Endothelial cell of umbilical vein (primary cell): ENCODE measurements at regions not wholly inside any gene's neighbourhood (a gene's known extent, or its start where the extent isn't known, plus 50 kb on each side); places are given as distances from the start of the nearest gene placed in this dataset.

Experiments
- CTCF ChIP-seq, 2 donors: IDR thresholded peaks; 1 replicate in 1 of 2; 2 replicates in 1 of 2; pipeline ENCODE4 v1.5.1; 2011; ENCODE audit warnings: low read length in 2 of 2, mild to moderate bottlenecking in 2 of 2, moderate library complexity in 2 of 2, control low read depth in 1 of 2, inconsistent platforms in 1 of 2, low read depth in 1 of 2; ENCODE audit not compliant: insufficient read depth in 1 of 2; ENCODE audit errors: extremely low read depth in 1 of 2
- EZH2 ChIP-seq: IDR thresholded peaks from 2 replicates; pipeline ENCODE4 v1.6.1; 2012; ENCODE audit warnings: borderline replicate concordance, low read depth, mild to moderate bottlenecking, moderate library complexity, low read length, inconsistent platforms; ENCODE audit not compliant: severe bottlenecking
- FOS ChIP-seq: IDR thresholded peaks from 2 replicates; pipeline ENCODE4 v1.6.1; 2011; ENCODE audit warnings: mild to moderate bottlenecking, low read length, moderate library complexity, borderline replicate concordance; ENCODE audit not compliant: insufficient read depth
- GATA2 ChIP-seq: IDR thresholded peaks from 2 replicates; pipeline ENCODE4 v1.7.0; 2011; ENCODE audit warnings: low read depth, mild to moderate bottlenecking, moderate library complexity, mixed read lengths, low read length; ENCODE audit not compliant: insufficient read length, insufficient read depth
- POLR2A ChIP-seq: IDR thresholded peaks from 2 replicates; pipeline ENCODE4 v1.6.1; 2012; ENCODE audit warnings: low read depth, mild to moderate bottlenecking, control low read depth, low read length
- POLR2AphosphoS5 ChIP-seq: IDR thresholded peaks from 2 replicates; pipeline ENCODE4 v1.6.1; 2012; ENCODE audit warnings: low read depth, mild to moderate bottlenecking, control low read depth, low read length, moderate library complexity; ENCODE audit not compliant: insufficient read depth

GRCh38 chr3:125654526-125654925, 59.2 kb upstream of the OSBPL11 start:
- no peak for TF ChIP-seq POLR2A
- no peak for TF ChIP-seq CTCF (IDR thresholded peaks at IDR 0.05; ENCODE audit: extremely low read depth in 1 of 2, insufficient read depth in 1 of 2, low read depth in 1 of 2, low read length in 2 of 2)
- no peak for TF ChIP-seq POLR2AphosphoS5
- TF ChIP-seq GATA2: no peak
- no peak for TF ChIP-seq EZH2
- no peak for TF ChIP-seq FOS
